Stimulated activated CD4-positive, alpha-beta T cell treated with anti-CD3 and anti-CD28 coated beads, Interleukin-2, amount 100 ng/mL, for 48 hours (primary cell): ENCODE measurements at regions not wholly inside any gene's neighbourhood (a gene's known extent, or its start where the extent isn't known, plus 50 kb on each side); places are given as distances from the start of the nearest gene placed in this dataset.

ENCODE experiments used
- DNase-seq, 2 donors: peaks; one replicate each; pipeline ENCODE4 v3.0.0-alpha.2; 2020

DNA sequence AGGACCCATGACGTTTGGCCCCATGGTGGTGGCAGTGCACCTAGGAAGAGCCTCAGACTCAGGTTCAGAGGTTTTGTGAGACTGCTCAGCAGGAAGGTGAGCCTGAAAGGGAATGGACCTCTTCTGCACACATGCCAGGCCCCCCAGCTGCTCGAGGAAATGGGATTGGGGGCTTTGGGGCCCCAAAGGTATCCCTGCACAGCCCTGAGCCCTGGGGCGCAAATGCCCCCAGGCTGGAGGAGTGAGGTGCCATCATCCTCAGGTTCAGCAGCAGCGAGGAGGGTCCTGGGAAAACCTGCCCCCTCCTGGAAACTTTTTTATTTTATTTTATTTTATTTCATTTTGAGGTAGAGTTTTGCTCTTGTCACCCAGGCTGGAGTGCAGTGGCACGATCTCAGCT is 171.8 kb upstream of the MVB12B start:
- no peak for DNase-seq

DNA sequence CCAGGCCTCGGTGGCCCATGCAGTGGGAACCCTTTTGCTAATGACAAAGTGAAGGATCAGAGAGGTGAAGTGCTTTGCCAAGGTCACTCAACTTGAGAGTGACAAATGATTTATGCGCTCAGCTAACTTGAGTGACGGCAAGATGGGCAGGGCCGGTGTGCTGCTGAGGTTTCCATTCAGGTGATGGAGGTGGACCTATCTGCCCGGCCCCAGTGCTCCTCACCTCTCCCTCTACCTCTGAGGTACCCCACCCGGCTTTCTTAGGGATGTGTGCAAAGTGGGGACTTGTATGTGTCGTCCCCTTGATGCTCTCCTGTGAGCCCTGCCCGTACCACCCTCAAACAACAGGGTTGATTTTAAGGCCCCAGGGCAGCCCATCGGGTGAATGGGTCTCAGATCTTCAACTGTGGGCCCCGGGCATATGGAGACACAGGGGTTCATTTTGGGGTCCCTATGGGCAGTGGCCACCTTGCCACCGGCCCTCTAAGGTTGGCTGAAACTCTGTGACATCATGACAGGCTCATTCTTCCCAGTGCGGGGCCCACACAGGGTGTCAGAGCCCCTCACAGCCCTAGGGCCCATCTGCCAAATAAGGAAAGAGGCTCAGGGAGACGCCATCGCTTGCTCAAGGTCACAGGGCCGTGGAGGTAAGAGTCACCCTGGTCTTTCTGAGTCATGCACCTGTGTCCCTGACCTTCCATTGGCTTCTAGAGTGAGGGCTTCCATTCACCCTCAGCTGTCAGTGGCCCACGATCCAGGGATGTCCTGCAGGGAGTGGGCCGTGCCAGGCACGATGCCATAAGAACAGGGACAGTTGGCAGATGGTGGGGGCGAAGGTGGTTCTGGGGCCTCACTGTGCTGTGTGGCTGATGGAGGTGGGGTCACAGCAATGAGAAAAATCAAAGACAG is 170.6 kb upstream of the MVB12B start:
- no peak for DNase-seq

DNA sequence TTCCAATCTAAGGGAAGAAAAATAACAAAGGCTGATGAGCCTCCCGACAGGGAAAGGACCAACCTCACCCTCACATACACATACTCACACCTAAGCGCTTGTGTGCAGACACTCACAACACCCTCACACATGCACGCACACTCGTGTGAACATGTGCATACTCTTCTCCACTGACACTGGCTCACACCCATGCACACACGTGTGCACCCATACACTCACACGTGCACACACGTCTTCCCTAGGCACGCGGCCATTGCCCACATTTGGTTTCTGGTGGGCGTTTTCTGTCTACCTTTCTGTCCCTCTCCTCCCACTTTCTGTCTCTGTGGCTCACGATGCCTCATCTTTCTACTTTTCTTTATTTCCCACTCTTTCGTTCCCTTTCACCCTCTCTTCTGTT is 169.7 kb upstream of the MVB12B start:
- no peak for DNase-seq

DNA sequence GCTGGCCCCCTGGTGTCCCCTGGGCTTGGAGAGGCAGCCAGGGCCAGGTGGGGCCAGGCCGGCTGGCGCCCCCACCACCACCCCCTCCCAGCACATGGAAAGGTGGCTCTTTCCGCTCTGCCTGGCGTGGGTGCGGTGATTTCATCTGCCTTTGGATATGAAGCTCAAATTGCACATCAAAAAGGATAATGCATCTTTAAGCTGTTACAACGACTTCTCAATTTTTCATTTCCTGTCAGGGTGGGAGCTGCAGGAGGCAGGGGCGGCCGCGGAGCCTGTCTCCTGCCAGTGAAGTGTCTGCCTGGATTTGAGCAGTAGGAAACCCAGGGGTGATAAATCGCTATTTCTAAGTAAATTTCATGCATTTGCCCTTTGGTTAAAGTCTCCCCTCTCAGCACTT is 169.2 kb upstream of the MVB12B start:
- no peak for DNase-seq

DNA sequence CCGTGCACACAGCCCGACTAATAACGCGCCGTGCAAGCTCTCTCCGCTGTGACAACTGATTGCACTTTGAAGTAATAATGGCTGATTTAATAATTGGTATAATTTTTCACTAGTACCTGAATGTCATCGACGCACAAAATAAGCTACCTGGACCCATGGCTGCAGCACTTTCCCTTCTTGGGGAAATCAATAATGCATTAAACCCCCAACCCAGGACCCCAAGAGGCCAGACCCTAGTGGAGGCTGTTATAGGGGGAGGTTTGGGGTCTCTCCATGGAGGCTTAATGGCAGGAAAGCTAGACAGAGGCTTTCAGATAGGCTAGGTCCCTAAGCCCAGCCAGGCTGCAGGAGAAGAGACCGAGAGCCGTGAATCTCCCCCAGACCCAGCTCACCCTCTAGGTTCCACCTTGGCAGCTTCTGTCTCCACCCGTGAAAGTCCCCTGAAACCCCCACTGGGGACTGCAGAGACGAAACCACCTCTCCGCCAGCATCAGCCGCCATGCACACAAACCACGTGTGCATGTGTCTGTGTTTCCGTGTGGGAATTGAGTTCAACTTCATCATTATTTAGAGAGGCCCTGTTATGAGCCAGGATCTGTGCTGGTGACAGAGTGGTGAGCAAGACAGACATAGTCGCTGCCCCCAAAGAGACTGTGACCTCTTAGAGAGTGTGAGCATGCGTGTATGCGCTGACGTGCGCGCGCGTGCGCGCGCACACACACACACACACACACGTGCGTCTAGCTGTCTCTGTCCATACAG is 168.6 kb upstream of the MVB12B start:
- DNase-seq: no peak

DNA sequence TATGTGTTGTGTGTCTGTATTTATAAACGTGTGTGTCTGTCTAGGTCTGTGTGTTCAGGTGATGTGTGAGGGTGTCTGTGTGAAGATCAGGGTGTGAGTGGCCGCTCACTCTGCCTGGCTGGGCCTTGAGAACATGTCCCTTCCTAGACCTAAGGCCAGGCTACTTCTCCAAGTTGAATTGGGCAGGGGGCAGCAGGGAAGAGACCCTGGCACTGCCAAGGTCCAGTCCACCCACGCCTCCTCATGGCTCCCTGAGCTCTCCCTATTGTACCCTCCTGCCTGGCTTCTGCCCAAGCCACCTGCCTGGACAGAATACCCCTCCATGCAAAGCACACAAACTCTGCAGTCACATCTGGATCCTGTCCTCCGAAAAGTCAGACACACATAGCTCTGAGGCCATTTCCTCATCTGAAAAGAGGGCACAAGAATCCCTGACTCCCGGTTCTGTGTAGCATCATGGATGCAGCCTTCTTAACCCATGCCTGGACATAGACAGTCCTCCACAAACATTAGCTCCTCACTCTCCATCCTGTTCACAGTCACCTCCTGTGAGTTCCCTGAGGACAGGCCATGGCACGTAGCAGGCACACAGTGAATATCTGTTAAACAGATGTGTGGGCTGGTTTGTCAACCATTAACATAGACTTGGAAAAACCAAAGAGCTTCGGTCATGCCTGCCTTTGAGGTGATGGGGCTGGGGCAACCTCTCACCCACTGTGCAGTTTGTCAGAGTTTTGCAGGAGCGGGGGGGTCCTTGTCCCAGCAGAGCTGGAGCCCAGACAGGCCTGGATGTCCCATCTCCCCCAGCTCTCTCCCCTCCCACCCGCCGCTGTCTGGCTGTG is 167.8 kb upstream of the MVB12B start:
- DNase-seq: no peak

DNA sequence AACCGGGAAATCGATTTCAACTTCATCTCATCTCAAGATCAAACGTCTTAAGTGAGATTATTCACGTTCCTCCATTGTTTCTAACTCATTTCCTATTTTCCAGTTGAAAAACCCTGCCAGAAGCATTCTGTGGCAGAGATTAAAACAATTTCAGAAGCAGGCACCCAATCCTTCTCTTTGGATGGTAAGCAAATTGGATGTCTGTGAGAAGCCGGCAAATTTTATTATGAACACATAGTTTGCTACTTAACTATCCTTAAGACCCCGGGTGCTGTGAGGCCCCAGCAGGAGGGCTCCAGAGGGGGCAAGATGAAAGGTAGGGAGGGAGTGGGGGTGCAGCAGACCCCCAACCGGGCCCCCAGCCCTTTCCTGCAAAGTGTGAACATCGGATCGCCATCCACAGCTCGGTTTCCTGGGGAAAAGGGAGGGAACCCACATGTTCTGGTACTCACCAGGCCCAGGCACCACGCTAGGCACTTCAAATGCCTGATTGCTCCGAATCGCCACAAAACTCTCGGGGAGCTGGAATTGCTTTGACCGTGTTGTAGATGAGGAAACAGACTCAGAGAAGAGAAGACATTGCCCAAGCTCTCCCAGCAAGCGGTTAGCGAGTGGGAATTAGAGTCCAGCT is 167.1 kb upstream of the MVB12B start:
- DNase-seq: no peak

DNA sequence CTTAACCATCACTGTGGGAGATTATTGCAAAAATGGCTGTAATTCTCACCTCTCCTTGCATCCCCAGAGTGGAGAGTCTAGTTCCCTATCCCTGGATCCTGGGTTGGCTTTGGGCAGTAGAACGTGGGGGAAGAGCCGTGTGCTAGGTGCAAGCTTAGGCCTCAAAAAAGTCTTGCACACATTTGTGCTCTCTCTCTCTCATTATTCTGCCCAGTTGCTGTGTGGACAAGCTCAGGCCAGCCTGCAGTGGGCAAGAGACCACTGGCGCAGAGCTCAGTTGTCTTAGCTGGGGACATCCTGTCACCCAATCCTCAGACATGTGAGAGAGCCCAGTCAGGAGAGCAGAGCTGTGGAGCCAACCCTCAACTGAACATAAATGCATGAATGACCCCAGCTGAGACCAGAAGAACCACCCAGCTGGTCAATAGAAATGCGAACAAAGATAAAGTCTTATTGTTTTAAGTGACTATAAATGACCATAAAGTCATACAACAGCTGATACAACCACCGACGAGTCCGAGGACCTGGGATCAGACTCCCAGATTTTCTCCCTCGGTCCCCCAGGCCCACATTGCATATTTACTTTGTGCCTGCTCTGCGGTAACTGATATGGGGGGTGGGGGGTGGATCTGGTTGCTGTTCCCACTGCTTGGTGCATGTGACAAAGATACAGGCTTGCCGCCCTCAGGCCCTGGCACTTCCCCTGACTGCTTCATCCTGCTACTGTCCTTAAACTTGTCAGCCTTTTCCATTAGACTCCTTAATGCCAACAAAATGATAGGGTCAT is 166.4 kb upstream of the MVB12B start:
- DNase-seq: no peak

DNA sequence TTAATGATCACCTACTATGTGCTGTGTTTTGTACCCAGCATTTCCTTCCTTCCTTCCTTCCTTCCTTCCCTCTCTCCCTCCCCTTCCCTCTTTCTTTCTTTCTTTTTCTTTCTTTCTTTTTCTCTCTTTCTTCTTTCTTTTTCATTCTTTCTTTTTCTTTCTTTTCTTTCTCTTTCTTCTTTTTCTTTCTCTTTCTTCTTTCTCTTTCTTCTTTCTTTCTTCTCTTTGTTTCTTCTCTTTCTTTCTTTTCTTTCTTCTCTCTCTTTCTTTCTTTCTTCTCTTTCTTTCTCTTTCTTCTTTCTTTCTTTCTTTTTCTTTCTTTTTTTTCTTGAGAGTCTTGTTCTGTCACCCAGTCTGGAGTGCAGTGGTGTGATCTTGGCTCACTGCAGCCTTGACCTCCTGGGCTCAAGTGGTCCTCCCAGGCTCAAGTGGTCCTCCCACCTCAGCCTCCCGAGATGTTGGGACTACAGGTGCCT is 165.7 kb upstream of the MVB12B start:
- DNase-seq: no peak

DNA sequence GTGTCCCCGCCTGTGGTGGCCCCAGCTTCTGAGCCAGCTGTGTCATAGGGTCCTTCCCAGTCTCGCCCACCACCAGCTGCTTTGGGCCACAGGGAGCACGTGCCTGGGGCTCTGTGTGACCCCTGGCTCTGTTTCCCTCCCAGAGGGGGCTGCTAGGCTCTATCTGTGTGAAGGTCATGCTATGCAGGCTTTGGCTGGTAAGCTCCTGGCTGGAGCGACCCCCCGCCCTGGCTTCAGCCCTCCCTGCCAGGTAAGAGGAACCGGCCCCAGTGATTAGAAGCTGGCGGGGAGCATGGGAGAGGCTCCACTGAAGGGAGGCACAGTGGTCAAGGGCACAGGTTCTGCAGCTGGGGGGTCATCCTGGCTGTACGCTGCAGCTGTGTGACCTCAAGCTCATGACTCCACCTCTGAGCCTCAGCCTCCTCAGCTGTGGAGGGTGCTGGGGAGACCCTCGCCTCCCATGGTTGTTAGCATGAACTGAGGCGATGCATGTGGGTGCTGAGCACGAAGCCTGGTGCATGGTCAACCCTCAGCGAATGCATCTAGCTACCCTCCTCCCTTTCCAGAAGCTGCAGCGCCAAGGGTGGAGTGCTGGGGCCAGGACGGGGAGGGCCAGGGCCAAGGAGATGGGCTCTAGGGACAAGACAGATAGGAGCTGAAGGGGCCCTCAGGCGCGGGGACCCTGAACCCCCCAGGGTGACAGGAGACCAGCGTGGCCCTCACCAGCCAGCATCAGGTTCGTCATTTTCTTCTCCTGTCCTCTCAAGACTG is 163.8 kb upstream of the MVB12B start:
- DNase-seq: no peak

DNA sequence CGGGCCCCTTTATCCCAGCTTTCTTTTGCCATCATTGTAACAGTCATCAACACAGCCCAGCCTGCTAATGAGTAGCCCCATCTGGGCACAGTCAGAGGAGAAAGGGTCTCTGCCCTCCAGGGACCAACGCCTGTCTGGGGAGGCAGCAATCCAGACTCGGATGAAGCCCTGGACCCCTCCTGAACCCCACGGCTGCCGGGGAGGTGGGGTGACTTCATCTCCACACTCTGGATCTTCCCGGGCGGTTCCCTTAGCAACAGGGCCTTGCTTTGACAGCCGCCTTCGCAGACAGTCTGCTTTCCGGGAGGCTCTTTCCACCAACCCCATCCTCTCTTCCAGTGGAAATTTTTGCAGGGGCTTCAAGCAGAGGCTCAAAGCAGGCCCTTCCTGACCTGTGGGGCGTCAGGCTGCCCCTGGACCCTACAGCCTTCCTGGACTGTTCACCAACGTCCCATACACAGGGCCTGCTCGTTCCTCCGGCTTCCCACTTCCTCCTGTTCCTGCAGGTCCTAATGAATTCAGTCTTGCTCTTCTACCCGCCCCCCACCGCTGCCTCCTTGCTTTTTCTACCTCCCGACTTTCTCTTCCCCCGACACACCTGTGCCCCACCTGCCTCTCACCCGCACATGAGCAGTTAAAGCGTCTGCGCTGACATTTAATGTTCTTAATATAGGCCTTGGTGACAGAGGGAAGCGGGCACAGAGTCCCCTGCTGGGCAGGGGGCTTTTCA is 161.7 kb upstream of the MVB12B start:
- DNase-seq: no peak

DNA sequence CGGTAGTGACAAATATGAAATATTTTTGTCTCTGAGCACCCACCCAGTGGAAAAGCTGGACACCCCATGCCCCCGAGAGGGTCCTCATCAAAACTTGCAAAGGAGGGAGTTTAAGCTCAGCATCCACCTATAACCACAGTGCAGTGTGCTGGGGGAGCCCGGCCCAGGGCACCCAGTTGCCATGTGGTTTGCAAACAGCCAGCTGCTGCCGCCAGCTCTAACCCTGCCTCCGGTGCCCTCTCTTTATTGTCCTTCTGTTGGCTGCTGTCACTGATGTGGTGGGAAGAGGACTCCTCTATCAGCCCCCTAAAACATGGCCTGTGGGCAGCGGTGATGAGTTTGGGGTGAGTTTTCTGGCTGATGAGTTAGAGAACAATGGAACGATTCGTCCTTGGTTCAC is 160.9 kb upstream of the MVB12B start:
- DNase-seq: no peak

DNA sequence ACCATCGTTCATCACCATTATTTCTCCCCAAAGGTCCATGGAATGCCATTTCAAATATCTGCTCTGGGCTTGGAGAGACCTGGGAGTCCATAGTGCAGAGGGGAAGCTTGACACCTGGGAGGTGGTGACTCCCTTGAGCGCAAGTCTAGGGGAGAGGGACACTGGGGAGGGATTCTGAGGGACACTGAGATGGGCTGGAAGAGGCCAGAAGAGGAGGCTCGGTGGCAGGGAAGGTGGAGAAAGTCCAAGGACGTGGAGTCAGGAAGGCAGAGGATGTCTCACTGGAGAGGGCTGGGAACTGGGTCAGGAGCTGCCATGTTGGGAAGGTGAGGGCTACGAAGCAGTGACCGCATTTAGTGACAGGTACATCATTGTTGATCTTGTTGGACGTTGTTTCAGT is 160.3 kb upstream of the MVB12B start:
- no peak for DNase-seq

DNA sequence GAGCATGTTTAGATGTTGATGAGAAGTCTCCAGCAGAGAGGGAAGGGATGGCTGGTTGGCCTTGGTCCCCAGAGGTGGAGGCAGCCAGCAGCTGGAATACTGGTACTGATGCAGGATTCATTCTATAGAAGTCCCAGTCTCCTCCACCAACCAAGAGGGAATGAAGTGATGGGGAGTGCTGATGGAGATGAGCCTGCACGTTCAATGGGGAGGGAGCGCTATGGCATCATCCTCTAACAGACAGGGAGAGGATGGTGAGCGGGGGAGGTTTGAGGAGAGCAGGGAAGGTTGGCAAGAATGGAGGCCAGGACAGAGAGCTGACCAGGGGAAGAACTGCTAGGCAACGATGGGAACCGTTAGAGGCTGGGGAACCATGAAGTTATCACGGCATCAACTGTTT is 159.8 kb upstream of the MVB12B start:
- no peak for DNase-seq

DNA sequence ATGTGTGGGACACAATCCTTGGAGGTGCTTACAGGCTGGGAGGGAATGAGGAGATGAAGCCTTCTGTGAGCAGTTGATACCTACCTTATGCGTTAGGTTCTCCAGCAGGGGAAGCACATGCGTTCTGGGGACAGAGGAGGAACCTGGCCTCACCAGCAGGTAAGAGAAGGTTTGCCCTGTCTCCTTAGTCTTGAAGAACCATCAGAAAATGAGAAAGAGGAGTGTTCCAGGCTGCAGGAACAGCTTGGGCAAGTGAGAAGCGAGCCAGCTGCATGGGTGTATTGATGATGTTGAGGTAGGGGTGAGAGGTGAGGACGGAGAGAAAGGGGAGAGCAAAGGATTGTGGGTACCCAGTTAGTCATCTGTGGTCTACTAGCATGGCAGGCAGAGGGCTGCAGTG is 156.9 kb upstream of the MVB12B start:
- DNase-seq: no peak

DNA sequence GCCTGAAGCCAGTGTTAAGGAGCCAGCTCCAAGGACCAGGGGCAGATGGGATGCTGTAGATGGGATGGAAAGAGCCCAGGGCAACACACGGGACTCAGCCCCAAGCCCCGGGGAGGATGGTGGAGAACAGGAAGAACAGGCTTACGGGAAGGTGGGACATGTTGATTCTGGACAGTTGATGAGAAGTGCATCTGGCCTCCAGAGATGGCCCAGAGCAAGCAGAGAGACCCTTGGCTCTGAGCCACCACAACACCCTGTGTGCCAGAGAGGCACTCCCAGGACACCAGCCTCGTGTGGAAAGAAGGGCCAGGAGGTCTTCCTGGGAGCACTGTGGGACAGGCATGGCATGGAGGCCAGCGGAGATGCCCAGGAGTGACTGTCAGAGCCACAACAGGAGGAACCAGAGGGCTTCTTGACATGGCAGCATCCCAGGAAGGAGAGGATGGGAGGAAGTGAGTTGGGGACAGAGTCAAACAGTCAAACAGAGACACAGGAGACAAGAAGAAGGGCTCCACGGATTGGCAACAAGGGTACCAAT is 156.3 kb upstream of the MVB12B start:
- no peak for DNase-seq

DNA sequence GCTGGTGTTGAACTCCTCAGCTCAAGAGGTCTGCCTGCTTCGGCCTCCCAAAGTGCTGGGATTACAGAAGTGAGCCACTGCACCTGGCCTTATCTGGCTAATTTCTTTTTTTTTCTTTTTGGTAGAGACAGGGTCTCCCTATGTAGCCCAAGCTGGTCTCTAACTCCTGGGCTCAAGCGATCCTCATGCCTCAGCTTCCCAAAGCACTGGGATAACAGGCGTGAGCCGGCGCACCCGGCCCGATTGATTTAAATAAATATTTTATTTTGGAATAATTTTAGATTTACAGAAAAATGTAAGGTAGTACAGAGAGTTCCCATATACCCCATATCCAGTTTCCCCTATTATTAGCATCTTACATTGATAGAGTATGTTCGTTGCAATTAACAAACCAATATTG is 155.0 kb upstream of the MVB12B start:
- no peak for DNase-seq

DNA sequence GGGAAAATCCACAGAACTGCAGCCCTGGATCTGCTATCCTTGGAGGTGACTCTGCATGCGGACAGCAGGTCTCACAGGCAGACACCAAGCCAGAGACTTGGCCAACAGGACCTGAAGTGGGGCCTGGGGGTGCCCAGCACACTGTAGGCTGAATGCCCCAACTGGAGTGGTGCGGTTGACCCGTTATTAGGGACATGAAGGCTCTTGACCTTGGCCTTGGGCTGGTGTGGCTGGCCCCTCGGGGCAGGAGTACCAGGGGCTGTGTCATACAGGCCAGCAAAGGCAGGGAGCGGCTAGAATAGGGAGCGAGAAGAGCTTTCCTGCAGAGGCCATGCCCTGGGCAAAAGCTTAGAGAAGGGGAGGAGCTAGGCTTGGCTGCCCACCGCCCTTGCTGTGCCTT is 153.2 kb upstream of the MVB12B start:
- no peak for DNase-seq

DNA sequence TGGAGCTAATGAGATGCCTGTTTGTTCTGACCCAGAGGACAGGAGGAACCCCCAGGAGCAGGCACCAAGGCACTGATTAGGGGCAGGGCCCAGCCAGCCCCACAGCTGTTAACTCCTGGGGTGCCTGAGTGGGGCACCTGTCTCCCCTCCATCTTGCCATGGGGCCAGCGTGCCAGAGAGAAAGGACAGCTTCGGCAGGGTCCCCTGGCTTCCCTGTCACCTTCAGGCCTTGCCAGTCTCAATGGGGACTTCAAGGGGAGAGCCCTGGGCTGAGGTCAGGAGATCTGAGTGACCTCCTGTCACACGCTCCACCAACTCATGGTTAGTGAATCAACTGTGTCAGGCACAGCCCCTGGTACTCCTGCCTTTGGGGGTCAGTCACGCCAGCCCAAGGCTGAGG is 152.7 kb upstream of the MVB12B start:
- DNase-seq: no peak

DNA sequence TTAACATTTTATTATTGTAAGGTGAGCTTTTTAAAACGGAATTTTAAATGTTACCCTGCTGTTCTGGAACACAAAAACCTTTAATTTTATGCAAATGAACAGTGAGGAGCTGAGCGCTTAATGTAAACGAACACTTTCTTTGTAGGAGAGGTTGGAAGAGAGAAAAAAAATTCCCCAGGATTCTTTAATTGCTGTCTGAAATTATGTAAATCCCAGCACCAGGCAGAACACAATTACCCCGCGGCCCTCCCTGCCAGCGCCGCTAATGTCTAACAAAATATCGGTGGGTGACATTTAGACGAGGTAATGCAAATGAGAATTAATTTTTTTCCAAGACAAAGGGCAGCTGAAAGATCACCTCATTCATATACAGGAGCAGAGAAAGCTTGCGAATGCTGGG is 143.4 kb upstream of the MVB12B start:
- no peak for DNase-seq
